RKO (cell line): ENCODE measurements at regions not wholly inside any gene's neighbourhood (a gene's known extent, or its start where the extent isn't known, plus 50 kb on each side); places are given as distances from the start of the nearest gene placed in this dataset.

Experiments used
- DNase-seq: peaks from one replicate; pipeline ENCODE4 v3.0.0-alpha.2; 2016; ENCODE audit warnings: low spot score

DNA sequence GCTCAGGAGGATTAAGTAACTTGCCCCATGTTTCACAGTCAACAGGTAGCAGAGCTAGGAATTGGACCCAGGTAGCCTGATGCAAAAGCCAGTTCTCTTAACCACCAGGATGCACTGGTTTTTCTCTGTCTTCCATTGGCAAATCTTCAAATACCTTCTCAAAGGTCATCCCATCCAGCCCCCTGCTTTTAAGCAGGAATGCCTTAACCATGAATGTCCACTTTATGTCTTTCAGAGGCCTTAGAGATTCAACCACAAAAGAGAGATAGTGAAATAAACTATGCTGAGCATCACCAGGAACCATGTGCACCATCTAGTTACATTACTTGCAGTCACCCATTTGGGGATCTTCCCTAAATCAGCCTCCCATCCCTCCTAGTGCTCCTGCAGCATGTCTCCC lies 94.3 kb downstream of the C17orf67 start:
- no peak for DNase-seq

GRCh38 chr17:56739776-56740175 lies 93.9 kb downstream of the C17orf67 start:
- DNase-seq, result no peak

DNA sequence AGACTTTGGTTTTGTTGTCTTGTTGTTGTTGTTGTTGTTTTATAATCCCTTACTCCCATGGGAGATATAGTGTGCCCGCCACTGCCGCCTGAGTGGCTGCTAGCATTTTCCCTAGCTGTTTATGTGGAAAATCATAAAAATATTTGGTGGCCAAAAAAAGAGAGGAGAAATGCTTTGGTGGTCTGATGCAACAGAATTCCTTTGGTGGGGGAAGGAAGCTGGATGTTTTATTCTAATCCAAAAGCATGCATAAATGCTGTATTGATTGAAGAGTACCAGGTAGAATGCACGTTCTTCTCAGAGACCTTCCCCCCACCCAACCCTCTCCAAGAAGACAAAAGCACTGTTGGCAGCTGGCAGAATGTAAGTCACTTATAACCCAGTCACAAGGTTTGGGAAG lies 93.2 kb downstream of the C17orf67 start:
- DNase-seq, result no peak
